H9 (cell line): ENCODE measurements at regions not wholly inside any gene's neighbourhood (a gene's known extent, or its start where the extent isn't known, plus 50 kb on each side); places are given as distances from the start of the nearest gene placed in this dataset.

ENCODE experiments used
- DNase-seq: peaks from one replicate; pipeline ENCODE4 v3.0.0-alpha.2; 2017
- H2AFZ ChIP-seq: one replicate; pipeline ENCODE4 v1.6.1; 2013; ENCODE audit warnings: mild to moderate bottlenecking, low read length, control low read depth, moderate library complexity
- H2AK5ac ChIP-seq: 2 replicates; pipeline ENCODE4 v1.6.1; 2013; ENCODE audit warnings: low read length, control low read depth, mixed read lengths; ENCODE audit not compliant: insufficient read length
- H2BK120ac ChIP-seq: one replicate; pipeline ENCODE4 v1.6.1; 2013; ENCODE audit warnings: low read depth, mild to moderate bottlenecking, low read length, control low read depth, inconsistent platforms; ENCODE audit not compliant: poor library complexity, severe bottlenecking
- H2BK12ac ChIP-seq: 2 replicates; pipeline ENCODE4 v1.6.1; 2013; ENCODE audit warnings: low read length, control low read depth, mixed read lengths, low read depth; ENCODE audit not compliant: insufficient read length
- H2BK15ac ChIP-seq: 2 replicates; pipeline ENCODE4 v1.6.1; 2013; ENCODE audit warnings: low read depth, low read length, control low read depth
- H2BK20ac ChIP-seq: one replicate; pipeline ENCODE4 v1.6.1; 2013; ENCODE audit warnings: low read depth, mild to moderate bottlenecking, low read length, control low read depth, inconsistent platforms; ENCODE audit not compliant: poor library complexity, severe bottlenecking
- H2BK5ac ChIP-seq: 2 replicates; pipeline ENCODE4 v1.6.1; 2013; ENCODE audit warnings: low read length, control low read depth, mixed read lengths; ENCODE audit not compliant: insufficient read length
- H3K14ac ChIP-seq: 2 replicates; pipeline ENCODE4 v1.6.1; 2013; ENCODE audit warnings: low read length, control low read depth; ENCODE audit not compliant: insufficient read depth
- H3K18ac ChIP-seq: 2 replicates; pipeline ENCODE4 v1.6.1; 2013; ENCODE audit warnings: low read depth, mild to moderate bottlenecking, mixed read lengths, low read length, control low read depth; ENCODE audit not compliant: insufficient read length
- H3K23ac ChIP-seq: 2 replicates; pipeline ENCODE4 v1.6.1; 2013; ENCODE audit warnings: low read length, control low read depth, mixed read lengths, low read depth; ENCODE audit not compliant: insufficient read length
- H3K23me2 ChIP-seq: 2 replicates; pipeline ENCODE4 v1.6.1; 2013; ENCODE audit warnings: low read depth, mild to moderate bottlenecking, mixed read lengths, low read length, control low read depth; ENCODE audit not compliant: insufficient read length, poor library complexity, severe bottlenecking
- H3K27ac ChIP-seq: 2 replicates; pipeline ENCODE4 v1.5.1; 2013; ENCODE audit warnings: low read length, control low read depth, mixed read lengths, low read depth; ENCODE audit not compliant: insufficient read length
- H3K27me3 ChIP-seq: 2 replicates; pipeline ENCODE4 v1.6.1; 2013; ENCODE audit warnings: low read length, control low read depth, inconsistent platforms; ENCODE audit not compliant: insufficient read depth
- H3K4ac ChIP-seq: 2 replicates; pipeline ENCODE4 v1.6.1; 2013; ENCODE audit warnings: low read depth, mild to moderate bottlenecking, control low read depth, inconsistent platforms, low read length, moderate library complexity
- H3K4me1 ChIP-seq: 2 replicates; pipeline ENCODE4 v1.6.1; 2013; ENCODE audit warnings: low read length, control low read depth, inconsistent platforms; ENCODE audit not compliant: insufficient read depth
- H3K4me2 ChIP-seq: 2 replicates; pipeline ENCODE4 v1.6.1; 2013; ENCODE audit warnings: low read length, control low read depth, mixed read lengths; ENCODE audit not compliant: insufficient read length, insufficient read depth
- H3K56ac ChIP-seq: 2 replicates; pipeline ENCODE4 v1.6.1; 2013; ENCODE audit warnings: low read depth, mild to moderate bottlenecking, mixed read lengths, low read length, control low read depth; ENCODE audit not compliant: insufficient read length
- H3K79me1 ChIP-seq: 2 replicates; pipeline ENCODE4 v1.6.1; 2013; ENCODE audit warnings: low read depth, mild to moderate bottlenecking, moderate library complexity, low read length, control low read depth, inconsistent platforms; ENCODE audit not compliant: insufficient read depth, poor library complexity, severe bottlenecking
- H3K79me2 ChIP-seq: 2 replicates; pipeline ENCODE4 v1.6.1; 2013; ENCODE audit warnings: low read length, control low read depth, inconsistent platforms; ENCODE audit not compliant: insufficient read depth
- H3K9ac ChIP-seq: 2 replicates; pipeline ENCODE4 v1.6.1; 2013; ENCODE audit warnings: low read length, control low read depth, mixed read lengths; ENCODE audit not compliant: insufficient read length; ENCODE audit errors: extremely low read depth
- H3K9me3 ChIP-seq: one replicate; pipeline ENCODE4 v1.6.1; 2013; ENCODE audit warnings: low read depth, low read length, inconsistent platforms; ENCODE audit not compliant: control insufficient read depth
- H3T11ph ChIP-seq: one replicate; pipeline ENCODE4 v1.6.1; 2013; ENCODE audit warnings: mild to moderate bottlenecking, low read length, control low read depth, inconsistent platforms
- H4K20me1 ChIP-seq: one replicate; pipeline ENCODE4 v1.6.1; 2013; ENCODE audit not compliant: control insufficient read depth, insufficient read length, insufficient read depth
- H4K5ac ChIP-seq: 2 replicates; pipeline ENCODE4 v1.6.1; 2013; ENCODE audit warnings: low read depth, mild to moderate bottlenecking, mixed read lengths, low read length, control low read depth; ENCODE audit not compliant: insufficient read length
- H4K8ac ChIP-seq: replicated peaks from 2 replicates; pipeline ENCODE4 v1.6.1; 2013; ENCODE audit warnings: low read length, control low read depth, mixed read lengths, low read depth; ENCODE audit not compliant: insufficient read length
- H4K91ac ChIP-seq: 2 replicates; pipeline ENCODE4 v1.6.1; 2013; ENCODE audit warnings: low read depth, mild to moderate bottlenecking, moderate library complexity, mixed read lengths, low read length, control low read depth; ENCODE audit not compliant: insufficient read length
- H3K27ac Mint-ChIP-seq, 3 experiments: 2 replicates in 2 of 3; 3 replicates in 1 of 3; pipeline ENCODE4 v1.8.0; 2020 to 2021; ENCODE audit warnings: mixed read lengths in 3 of 3, mild to moderate bottlenecking in 1 of 3, moderate library complexity in 1 of 3
- H3K27me3 Mint-ChIP-seq: 2 replicates; pipeline ENCODE4 v1.8.0; 2021; ENCODE audit warnings: low read depth, mild to moderate bottlenecking, moderate library complexity, mixed read lengths
- H3K36me3 Mint-ChIP-seq, 3 experiments: 2 replicates in 2 of 3; 3 replicates in 1 of 3; pipeline ENCODE4 v1.8.0; 2020 to 2021; ENCODE audit warnings: low read depth in 3 of 3, mixed read lengths in 3 of 3; ENCODE audit not compliant: insufficient read depth in 1 of 3
- H3K4me1 Mint-ChIP-seq, 2 experiments: 2 replicates each; pipeline ENCODE4 v1.8.0; 2020; ENCODE audit warnings: mixed read lengths in 2 of 2
- H3K4me3 Mint-ChIP-seq, 2 experiments: 2 replicates in 1 of 2; 3 replicates in 1 of 2; pipeline ENCODE4 v1.8.0; 2020 to 2021; ENCODE audit warnings: mild to moderate bottlenecking in 2 of 2, mixed read lengths in 2 of 2, moderate library complexity in 1 of 2
- H3K9me3 Mint-ChIP-seq, 2 experiments: 2 replicates in 1 of 2; 3 replicates in 1 of 2; pipeline ENCODE4 v1.8.0; 2020; ENCODE audit warnings: mild to moderate bottlenecking in 2 of 2, mixed read lengths in 2 of 2, moderate library complexity in 1 of 2
- CTCF ChIP-seq: fragments of 200-600 bp; sonication (generic); conservative IDR thresholded peaks from 3 replicates; pipeline ENCODE4 v1.8.0; 2021; ENCODE audit warnings: antibody characterized with exemption, mild to moderate bottlenecking
- WGBS: extraction: QIAGEN DNeasy Blood & Tissue Kit; methylation state at CpG from one replicate; pipeline ENCODE4 v1.1.7; 2013; ENCODE audit warnings: missing lambda C conversion rate, low lambda C conversion rate, mixed read lengths; ENCODE audit not compliant: insufficient read length; ENCODE audit errors: extremely low coverage; 5-methylcytosine and 5-hydroxymethylcytosine counted together

GRCh38 chr2:228697456-228697855, 516.0 kb upstream of the SPHKAP start:
- no peak overlapping the region for H3K23ac ChIP-seq
- H3K4me1 Mint-ChIP-seq: no peaks in the 10 kb centered on the region
- H3K79me2 ChIP-seq: no peaks in the 10 kb centered on the region
- H3T11ph ChIP-seq: no peak overlapping the region
- H4K8ac ChIP-seq: no peak overlapping the region
- H3K18ac ChIP-seq: no peak overlapping the region
- H2BK12ac ChIP-seq: no peak overlapping the region
- no peaks in the 10 kb centered on the region; a peak in 1 of 7 replicates for H3K36me3 Mint-ChIP-seq
- DNase-seq: no peak
- H3K27ac ChIP-seq: no peak overlapping the region
- H4K20me1 ChIP-seq: no peaks in the 10 kb centered on the region
- H2AK5ac ChIP-seq: no peak overlapping the region
- no peak for TF ChIP-seq CTCF
- H4K91ac ChIP-seq: no peak overlapping the region
- peaks cover 0 to 7% of the 10 kb centered on the region in 2 experiments; a peak in 3 of 5 replicates for H3K9me3 Mint-ChIP-seq
- H4K5ac ChIP-seq: no peak overlapping the region
- H2BK15ac ChIP-seq: no peak overlapping the region
- H3K27ac Mint-ChIP-seq: no peak overlapping the region
- H3K14ac ChIP-seq: no peak overlapping the region
- no peak overlapping the region for H3K9ac ChIP-seq
- no peaks in the 10 kb centered on the region for H3K79me1 ChIP-seq
- no peaks in the 10 kb centered on the region for H3K27me3 ChIP-seq
- H3K9me3 ChIP-seq: no peaks in the 10 kb centered on the region
- no peak overlapping the region for H3K4me2 ChIP-seq
- no peak overlapping the region for H3K56ac ChIP-seq
- H2AFZ ChIP-seq: no peak overlapping the region
- no peak overlapping the region for H2BK20ac ChIP-seq
- H3K23me2 ChIP-seq: no peaks in the 10 kb centered on the region
- no CpG with 5 or more reads among the region's 3 CpGs for WGBS
- no peaks in the 10 kb centered on the region for H3K4me1 ChIP-seq
- H3K4me3 Mint-ChIP-seq: no peak overlapping the region
- H3K27me3 Mint-ChIP-seq: peaks cover 5% of the 10 kb centered on the region; the same call in 1 of the 2 replicates
- H3K4ac ChIP-seq: no peak overlapping the region
- no peak overlapping the region for H2BK120ac ChIP-seq
- no peak overlapping the region for H2BK5ac ChIP-seq
